Activated CD8-positive, alpha-beta T cell treated with anti-CD3 and anti-CD28 coated beads for 36 hours (primary cell): ENCODE measurements at regions not wholly inside any gene's neighbourhood (a gene's known extent, or its start where the extent isn't known, plus 50 kb on each side); places are given as distances from the start of the nearest gene placed in this dataset.

Source experiments
- ATAC-seq: fragments of 200-7000 bp; cut with Tn5 transposase; one replicate; pipeline ENCODE4 v1.10.0; 2021; ENCODE audit warnings: mild to moderate bottlenecking, moderate library complexity
- CTCF ChIA-PET: fragments of 350-600 bp; sonication (Branson Sonifier 250); formaldehyde crosslinking; loops from one replicate; lab custom pipeline; 2021; ENCODE audit warnings: antibody characterized with exemption; lab: Charles Lee
- POLR2A ChIA-PET: fragments of 350-600 bp; sonication (Branson Sonifier 250); formaldehyde crosslinking; loops from one replicate; lab custom pipeline; 2021; ENCODE audit warnings: antibody characterized with exemption; lab: Charles Lee
- DNase-seq: peaks from one replicate; pipeline ENCODE4 v3.0.0-alpha.2; 2020
- H3K27ac Mint-ChIP-seq: one replicate; pipeline ENCODE4 v1.8.0; 2021; ENCODE audit warnings: mild to moderate bottlenecking, mixed read lengths
- H3K27me3 Mint-ChIP-seq: one replicate; pipeline ENCODE4 v1.8.0; 2021; ENCODE audit warnings: mixed read lengths
- H3K36me3 Mint-ChIP-seq: one replicate; pipeline ENCODE4 v1.8.0; 2021; ENCODE audit warnings: low read depth, mixed read lengths
- H3K4me1 Mint-ChIP-seq: one replicate; pipeline ENCODE4 v1.8.0; 2021; ENCODE audit warnings: low read depth, mixed read lengths
- H3K4me3 Mint-ChIP-seq: one replicate; pipeline ENCODE4 v1.8.0; 2021; ENCODE audit warnings: mild to moderate bottlenecking, moderate library complexity, mixed read lengths
- H3K9me3 Mint-ChIP-seq: one replicate; pipeline ENCODE4 v1.8.0; 2021; ENCODE audit warnings: mixed read lengths
- CTCF ChIP-seq: fragments of 200-600 bp; IDR thresholded peaks from one replicate; pipeline ENCODE4 v1.8.0; 2022; ENCODE audit warnings: antibody characterized with exemption, mild to moderate bottlenecking
- intact Hi-C: fragments of 100-400 bp; cut with micrococcal nuclease; formaldehyde crosslinking; loops from one replicate; pipeline ENCODE4 v1.10.0; 2022

DNA sequence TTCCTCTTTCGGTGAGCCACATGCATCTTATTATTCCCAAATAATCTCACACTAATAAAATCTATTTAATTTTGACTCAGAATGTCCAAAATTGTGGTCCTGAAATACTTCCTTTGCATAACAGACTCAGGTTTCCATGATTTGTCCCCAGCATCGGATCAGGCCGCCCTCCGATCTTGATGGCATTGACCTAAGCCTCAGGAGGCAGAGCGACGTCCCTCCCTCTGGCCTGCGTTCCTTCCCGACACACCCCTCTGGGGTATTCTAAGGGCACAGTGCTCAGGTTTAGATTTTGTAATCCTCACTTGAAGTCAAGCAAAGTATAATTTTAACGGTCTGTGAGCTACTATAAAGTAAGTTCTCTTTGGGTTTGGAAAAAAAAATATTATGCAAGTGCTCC is 857.7 kb downstream of the GALR1 start:
- intact Hi-C loops = no loop called here
- Mint-ChIP-seq H3K4me3 (no peak overlapping the region), H3K36me3 (no peaks in the 10 kb centered on the region), H3K27ac (no peak overlapping the region), H3K9me3 (peaks cover 5% of the 10 kb centered on the region), H3K27me3 (no peaks in the 10 kb centered on the region), H3K4me1 (no peaks in the 10 kb centered on the region)
- ChIA-PET CTCF (no interaction called here), POLR2A (no interaction called here)
- no peak for DNase-seq
- TF ChIP-seq CTCF = no peak
- no peak for ATAC-seq

- CTCF ChIA-PET = no interaction called here
These were observed 858.9 kb downstream of the GALR1 start for GRCh38 chr18:78108554-78108953.

GRCh38 chr18:78113136-78113939 is 863.7 kb downstream of the GALR1 start:
- Mint-ChIP-seq H3K27me3 (no peaks in the 10 kb centered on the region), H3K36me3 (no peaks in the 10 kb centered on the region), H3K27ac (no peak overlapping the region), H3K9me3 (no peaks in the 10 kb centered on the region), H3K4me3 (no peak overlapping the region), H3K4me1 (no peaks in the 10 kb centered on the region)
- ChIA-PET POLR2A (no interaction called here), CTCF (no interaction called here)
- intact Hi-C loops = no loop called here
- no peak for TF ChIP-seq CTCF
- DNase-seq = no peak
- ATAC-seq = no peak

More at GRCh38 chr18:78108554-78108953, 858.9 kb downstream of the GALR1 start:
- no peaks in the 10 kb centered on the region for H3K27me3 Mint-ChIP-seq
- POLR2A ChIA-PET = no interaction called here
- no peaks in the 10 kb centered on the region for H3K4me1 Mint-ChIP-seq
- no peaks in the 10 kb centered on the region for H3K36me3 Mint-ChIP-seq
- intact Hi-C loops = no loop called here
- H3K4me3 Mint-ChIP-seq = no peak overlapping the region
- no peak for ATAC-seq
- peaks cover 5% of the 10 kb centered on the region for H3K9me3 Mint-ChIP-seq
- no peak for DNase-seq
- H3K27ac Mint-ChIP-seq = no peak overlapping the region
- TF ChIP-seq CTCF = no peak

DNA sequence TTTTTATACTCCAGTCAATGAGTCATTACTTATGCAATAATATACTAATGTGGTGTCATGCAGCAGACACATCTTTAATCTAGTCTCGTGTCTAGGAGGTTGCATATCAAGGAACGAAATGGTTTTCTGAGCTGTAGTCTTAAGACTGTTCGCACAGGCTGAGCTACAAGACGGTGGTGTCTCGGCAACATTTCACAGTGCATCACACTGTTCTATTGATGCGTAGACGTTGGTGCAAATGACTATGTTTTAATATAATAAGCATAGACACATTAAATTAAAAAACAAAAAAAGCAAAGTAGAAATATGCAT is 864.2 kb downstream of the GALR1 start:
- no peak for TF ChIP-seq CTCF
- H3K36me3 Mint-ChIP-seq = no peaks in the 10 kb centered on the region
- no peaks in the 10 kb centered on the region for H3K27me3 Mint-ChIP-seq
- intact Hi-C loops = no loop called here
- H3K9me3 Mint-ChIP-seq = no peaks in the 10 kb centered on the region
- no peak overlapping the region for H3K27ac Mint-ChIP-seq
- no peak for ATAC-seq
- ChIA-PET POLR2A (no interaction called here), CTCF (no interaction called here)
- no peak overlapping the region for H3K4me3 Mint-ChIP-seq
- H3K4me1 Mint-ChIP-seq = no peaks in the 10 kb centered on the region
- DNase-seq = no peak

- POLR2A ChIA-PET = no interaction called here
- H3K9me3 Mint-ChIP-seq = peaks cover 8% of the 10 kb centered on the region
These were observed 863.6 kb upstream of the SALL3 start for GRCh38 chr18:78115896-78116561.

More at GRCh38 chr18:78115896-78116561, 863.6 kb upstream of the SALL3 start:
- DNase-seq (no peak), ATAC-seq (no peak)
- intact Hi-C loops = no loop called here
- Mint-ChIP-seq H3K27ac (no peak overlapping the region), H3K4me3 (no peak overlapping the region), H3K4me1 (no peaks in the 10 kb centered on the region), H3K27me3 (no peaks in the 10 kb centered on the region), H3K36me3 (no peaks in the 10 kb centered on the region)
- TF ChIP-seq CTCF = no peak
- CTCF ChIA-PET = no interaction called here
